HCT116 (cell line): ENCODE measurements at regions not wholly inside any gene's neighbourhood (a gene's known extent, or its start where the extent isn't known, plus 50 kb on each side); places are given as distances from the start of the nearest gene placed in this dataset.

ENCODE experiments used
- ATAC-seq: fragments of 200-7000 bp; cut with Tn5 transposase; 2 replicates; pipeline ENCODE4 v1.9.1; 2020; ENCODE audit warnings: mild to moderate bottlenecking, moderate library complexity
- BruUV-seq: library from RNA; stranded (reverse); fragments of 400-500 nt; replicated peaks from 2 replicates; lab custom pipeline; 2021; lab: Mats Ljungman, UMichigan
- CTCF ChIA-PET: fragments of 300-600 bp; sonication (Branson Sonifier 250); formaldehyde crosslinking; loops from one replicate; lab custom pipeline; 2021; ENCODE audit warnings: antibody characterized with exemption; lab: Charles Lee
- POLR2A ChIA-PET: fragments of 300-600, 350-600 bp; sonication (Branson Sonifier 250); formaldehyde crosslinking; loops from one replicate; lab custom pipeline; 2021; ENCODE audit warnings: antibody characterized with exemption; lab: Charles Lee
- RAD21 ChIA-PET, 2 experiments: fragments of 300-600 bp; sonication (Branson Sonifier 250); formaldehyde crosslinking; loops; one replicate each; lab custom pipeline; 2023; ENCODE audit warnings: low total read pairs in 2 of 2; ENCODE audit not compliant: uncharacterized antibody in 2 of 2, unreplicated experiment in 2 of 2, low non-redundant PET in 1 of 2; lab: Charles Lee
- DNase-seq: peaks from one replicate; pipeline ENCODE4 v3.0.0-alpha.2; 2010; ENCODE audit warnings: low read depth, low spot score
- H2AFZ ChIP-seq: fragments of 200-600 bp; shearing (Covaris generic), sonication (generic); 2 replicates; pipeline ENCODE4 v1.6.1; 2017; ENCODE audit warnings: low read depth, mixed run types, mixed read lengths, antibody characterized with exemption, low read length; ENCODE audit not compliant: poor library complexity, severe bottlenecking
- H3K27ac ChIP-seq: 2 replicates; pipeline ENCODE4 v1.5.1; 2012; ENCODE audit warnings: low read depth, low read length
- H3K27me3 ChIP-seq: fragments of 200-600 bp; sonication (generic); 2 replicates; pipeline ENCODE4 v1.6.1; 2016; ENCODE audit warnings: mixed run types, low read length, mixed read lengths; ENCODE audit not compliant: insufficient read depth
- H3K36me3 ChIP-seq, 2 experiments: fragments of 200-500 bp in 1 of 2; fragments of 200-600 bp in 1 of 2; sonication (Bioruptor generic) in 1 of 2; sonication (generic) in 1 of 2; 2 replicates each; pipeline versions ENCODE4 v1.5.1 to v1.6.1; 2014 to 2016; ENCODE audit warnings: low read length in 2 of 2, inconsistent platforms in 1 of 2, mixed read lengths in 1 of 2, mixed run types in 1 of 2; ENCODE audit not compliant: insufficient read depth in 2 of 2, control insufficient read depth in 1 of 2
- H3K4me1 ChIP-seq, 2 experiments: fragments of 200-600 bp in 1 of 2; sonication (generic) in 1 of 2; 2 replicates each; pipeline versions ENCODE4 v1.5.1 to v1.6.1; 2012 to 2017; ENCODE audit warnings: low read length in 2 of 2, inconsistent platforms in 1 of 2, mild to moderate bottlenecking in 1 of 2, mixed read lengths in 1 of 2, mixed run types in 1 of 2, moderate library complexity in 1 of 2; ENCODE audit not compliant: insufficient read depth in 2 of 2, control insufficient read depth in 1 of 2
- H3K4me2 ChIP-seq: fragments of 200-600 bp; sonication (generic); 2 replicates; pipeline ENCODE4 v1.6.1; 2017; ENCODE audit warnings: mixed run types, low read length, mixed read lengths
- H3K4me3 ChIP-seq, 2 experiments: fragments of 200-600 bp in 1 of 2; sonication (generic) in 1 of 2; replicated peaks in 1 of 2; 2 replicates each; pipeline ENCODE4 v1.5.1; 2011 to 2016; ENCODE audit warnings: low read length in 2 of 2, control low read depth in 1 of 2, low read depth in 1 of 2, mild to moderate bottlenecking in 1 of 2, mixed read lengths in 1 of 2, mixed run types in 1 of 2
- H3K79me2 ChIP-seq: fragments of 200-600 bp; sonication (generic); 2 replicates; pipeline ENCODE4 v1.6.1; 2017; ENCODE audit warnings: mild to moderate bottlenecking, mixed run types, low read length, moderate library complexity, mixed read lengths; ENCODE audit not compliant: insufficient read depth
- H3K9ac ChIP-seq: fragments of 200-600 bp; sonication (generic); 2 replicates; pipeline ENCODE4 v1.6.1; 2016; ENCODE audit warnings: low read length, mixed read lengths
- H3K9me2 ChIP-seq: fragments of 200-600 bp; sonication (generic), shearing (Covaris generic); 2 replicates; pipeline ENCODE4 v1.6.1; 2017; ENCODE audit warnings: mixed run types, mild to moderate bottlenecking, moderate library complexity; ENCODE audit not compliant: insufficient read depth
- H3K9me3 ChIP-seq, 2 experiments: fragments of 200-500 bp in 1 of 2; fragments of 200-600 bp in 1 of 2; sonication (Bioruptor generic) in 1 of 2; sonication (generic) in 1 of 2; 2 replicates each; pipeline ENCODE4 v1.6.1; 2014 to 2017; ENCODE audit warnings: low read length in 2 of 2, mixed read lengths in 2 of 2, inconsistent platforms in 1 of 2, low read depth in 1 of 2, mild to moderate bottlenecking in 1 of 2, mixed run types in 1 of 2, moderate library complexity in 1 of 2; ENCODE audit not compliant: control insufficient read depth in 1 of 2, insufficient read depth in 1 of 2
- H4K20me1 ChIP-seq: fragments of 200-600 bp; sonication (generic), shearing (Covaris generic); 2 replicates; pipeline ENCODE4 v1.6.1; 2017; ENCODE audit warnings: mixed run types, mild to moderate bottlenecking, moderate library complexity; ENCODE audit not compliant: insufficient read depth
- EGR1 ChIP-seq: IDR thresholded peaks from 2 replicates; pipeline ENCODE4 v1.6.1; 2012; ENCODE audit warnings: low read depth
- EZH2 ChIP-seq: fragments of 200-600 bp; sonication (generic); IDR thresholded peaks from 2 replicates; pipeline ENCODE4 v1.6.1; 2017; ENCODE audit warnings: antibody characterized with exemption, mixed run types
- RAD21 ChIP-seq: IDR thresholded peaks from 2 replicates; pipeline ENCODE4 v1.6.1; 2012; ENCODE audit warnings: low read depth, mild to moderate bottlenecking
- SIN3A ChIP-seq: IDR thresholded peaks from 2 replicates; pipeline ENCODE4 v1.6.1; 2012; ENCODE audit warnings: low read depth
- SRF ChIP-seq: IDR thresholded peaks from 2 replicates; pipeline ENCODE4 v1.6.1; 2012; ENCODE audit warnings: low read depth
- TCF7L2 ChIP-seq: IDR thresholded peaks from 2 replicates; pipeline ENCODE4 v1.7.0; 2011; ENCODE audit warnings: borderline replicate concordance, inconsistent platforms; ENCODE audit not compliant: insufficient read depth, insufficient read length; ENCODE audit errors: extremely low read depth
- intact Hi-C: fragments of 100-400 bp; cut with micrococcal nuclease; formaldehyde crosslinking; loops from 2 replicates; pipeline ENCODE4 v1.10.0; 2022
- TF ChIP-seq, protein P1 (sequence below): IDR thresholded peaks from 2 replicates; pipeline ENCODE4 v1.6.1; 2012; ENCODE audit warnings: low read depth
- TF ChIP-seq, protein P2 (sequence below): IDR thresholded peaks from 2 replicates; pipeline ENCODE4 v1.6.1; 2012

GRCh38 chr5:158320934-158321333 lies 462.0 kb upstream of the CLINT1 start:
- TF ChIP-seq, protein P1, sequence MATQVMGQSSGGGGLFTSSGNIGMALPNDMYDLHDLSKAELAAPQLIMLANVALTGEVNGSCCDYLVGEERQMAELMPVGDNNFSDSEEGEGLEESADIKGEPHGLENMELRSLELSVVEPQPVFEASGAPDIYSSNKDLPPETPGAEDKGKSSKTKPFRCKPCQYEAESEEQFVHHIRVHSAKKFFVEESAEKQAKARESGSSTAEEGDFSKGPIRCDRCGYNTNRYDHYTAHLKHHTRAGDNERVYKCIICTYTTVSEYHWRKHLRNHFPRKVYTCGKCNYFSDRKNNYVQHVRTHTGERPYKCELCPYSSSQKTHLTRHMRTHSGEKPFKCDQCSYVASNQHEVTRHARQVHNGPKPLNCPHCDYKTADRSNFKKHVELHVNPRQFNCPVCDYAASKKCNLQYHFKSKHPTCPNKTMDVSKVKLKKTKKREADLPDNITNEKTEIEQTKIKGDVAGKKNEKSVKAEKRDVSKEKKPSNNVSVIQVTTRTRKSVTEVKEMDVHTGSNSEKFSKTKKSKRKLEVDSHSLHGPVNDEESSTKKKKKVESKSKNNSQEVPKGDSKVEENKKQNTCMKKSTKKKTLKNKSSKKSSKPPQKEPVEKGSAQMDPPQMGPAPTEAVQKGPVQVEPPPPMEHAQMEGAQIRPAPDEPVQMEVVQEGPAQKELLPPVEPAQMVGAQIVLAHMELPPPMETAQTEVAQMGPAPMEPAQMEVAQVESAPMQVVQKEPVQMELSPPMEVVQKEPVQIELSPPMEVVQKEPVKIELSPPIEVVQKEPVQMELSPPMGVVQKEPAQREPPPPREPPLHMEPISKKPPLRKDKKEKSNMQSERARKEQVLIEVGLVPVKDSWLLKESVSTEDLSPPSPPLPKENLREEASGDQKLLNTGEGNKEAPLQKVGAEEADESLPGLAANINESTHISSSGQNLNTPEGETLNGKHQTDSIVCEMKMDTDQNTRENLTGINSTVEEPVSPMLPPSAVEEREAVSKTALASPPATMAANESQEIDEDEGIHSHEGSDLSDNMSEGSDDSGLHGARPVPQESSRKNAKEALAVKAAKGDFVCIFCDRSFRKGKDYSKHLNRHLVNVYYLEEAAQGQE, result no peak
- TF ChIP-seq RAD21, result no peak
- no peak for TF ChIP-seq EGR1
- no peak for TF ChIP-seq EZH2
- TF ChIP-seq SRF, result no peak
- TF ChIP-seq TCF7L2, result no peak
- H3K9ac ChIP-seq, result no peak overlapping the region
- H3K4me1 ChIP-seq, result no peaks in the 10 kb centered on the region
- no peak overlapping the region for H3K27ac ChIP-seq
- ChIA-PET POLR2A (no interaction called here), CTCF (no interaction called here), RAD21 (no interaction called here)
- H3K4me3 ChIP-seq, result no peak overlapping the region
- ATAC-seq (no peak), DNase-seq (no peak)
- intact Hi-C loops, result no loop called here
- no peaks in the 10 kb centered on the region for H3K79me2 ChIP-seq
- no peaks in the 10 kb centered on the region for H3K9me3 ChIP-seq
- BruUV-seq, result no TSS peak
- no peak overlapping the region for H3K4me2 ChIP-seq
- H2AFZ ChIP-seq, result no peak overlapping the region
- no peaks in the 10 kb centered on the region for H3K36me3 ChIP-seq
- H3K27me3 ChIP-seq, result peaks cover 5% of the 10 kb centered on the region; the same call in 1 of the 2 replicates
- H3K9me2 ChIP-seq, result no peaks in the 10 kb centered on the region
- H4K20me1 ChIP-seq, result no peaks in the 10 kb centered on the region

DNA sequence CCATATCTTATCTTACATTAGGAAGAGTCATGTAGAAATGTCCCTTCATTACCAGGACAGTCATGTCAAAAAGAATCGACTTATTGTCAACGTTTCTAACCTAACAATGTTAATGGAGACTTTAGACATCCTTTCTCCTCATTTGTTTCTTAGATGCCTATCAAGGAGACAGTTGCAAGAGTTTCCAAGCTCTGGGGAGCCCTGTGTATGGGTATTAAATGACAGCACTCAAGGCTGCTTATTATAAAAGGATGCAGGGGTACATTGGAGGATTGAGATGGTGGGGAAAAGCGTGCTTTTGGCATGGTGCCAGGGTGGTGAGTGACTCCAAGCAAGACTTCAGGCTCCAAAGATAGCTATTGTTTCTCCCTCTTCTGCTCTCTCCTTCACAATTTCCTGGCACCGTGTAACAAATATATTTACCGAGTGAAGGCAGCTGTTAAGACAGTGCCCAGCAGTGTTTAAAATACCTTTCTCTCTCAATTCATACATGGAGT lies 461.3 kb upstream of the CLINT1 start:
- H4K20me1 ChIP-seq, result no peaks in the 10 kb centered on the region
- peaks cover 5% of the 10 kb centered on the region; the same call in 1 of the 2 replicates for H3K27me3 ChIP-seq
- H3K36me3 ChIP-seq, result no peaks in the 10 kb centered on the region
- H2AFZ ChIP-seq, result no peak overlapping the region
- no peak for ATAC-seq
- ChIA-PET RAD21 (no interaction called here), POLR2A (no interaction called here)
- no peak overlapping the region for H3K9ac ChIP-seq
- no peaks in the 10 kb centered on the region for H3K9me3 ChIP-seq
- DNase-seq, result no peak
- intact Hi-C loops, result no loop called here
- H3K4me3 ChIP-seq, result no peak overlapping the region
- no peaks in the 10 kb centered on the region for H3K4me1 ChIP-seq
- no peak overlapping the region for H3K4me2 ChIP-seq
- no peaks in the 10 kb centered on the region for H3K79me2 ChIP-seq
- no peak overlapping the region for H3K27ac ChIP-seq
- no TSS peak for BruUV-seq
- H3K9me2 ChIP-seq, result no peaks in the 10 kb centered on the region
- TF ChIP-seq, protein P2, sequence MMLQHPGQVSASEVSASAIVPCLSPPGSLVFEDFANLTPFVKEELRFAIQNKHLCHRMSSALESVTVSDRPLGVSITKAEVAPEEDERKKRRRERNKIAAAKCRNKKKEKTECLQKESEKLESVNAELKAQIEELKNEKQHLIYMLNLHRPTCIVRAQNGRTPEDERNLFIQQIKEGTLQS, result no peak
- no peak for TF ChIP-seq SIN3A
- TF ChIP-seq, all 23 proteins: peak for 0
- CTCF ChIA-PET, result no interaction called here
